ENCODE measurements at regions not wholly inside any gene's neighbourhood (a gene's known extent, or its start where the extent isn't known, plus 50 kb on each side); places are given as distances from the start of the nearest gene placed in this dataset.

- no peak for DNase-seq
Observed at GRCh38 chr18:40387130-40387787, 1567.8 kb upstream of the PIK3C3 start.

GRCh38 chr18:40382197-40382596 lies 1572.8 kb upstream of the PIK3C3 start:
- no peak for DNase-seq

DNA sequence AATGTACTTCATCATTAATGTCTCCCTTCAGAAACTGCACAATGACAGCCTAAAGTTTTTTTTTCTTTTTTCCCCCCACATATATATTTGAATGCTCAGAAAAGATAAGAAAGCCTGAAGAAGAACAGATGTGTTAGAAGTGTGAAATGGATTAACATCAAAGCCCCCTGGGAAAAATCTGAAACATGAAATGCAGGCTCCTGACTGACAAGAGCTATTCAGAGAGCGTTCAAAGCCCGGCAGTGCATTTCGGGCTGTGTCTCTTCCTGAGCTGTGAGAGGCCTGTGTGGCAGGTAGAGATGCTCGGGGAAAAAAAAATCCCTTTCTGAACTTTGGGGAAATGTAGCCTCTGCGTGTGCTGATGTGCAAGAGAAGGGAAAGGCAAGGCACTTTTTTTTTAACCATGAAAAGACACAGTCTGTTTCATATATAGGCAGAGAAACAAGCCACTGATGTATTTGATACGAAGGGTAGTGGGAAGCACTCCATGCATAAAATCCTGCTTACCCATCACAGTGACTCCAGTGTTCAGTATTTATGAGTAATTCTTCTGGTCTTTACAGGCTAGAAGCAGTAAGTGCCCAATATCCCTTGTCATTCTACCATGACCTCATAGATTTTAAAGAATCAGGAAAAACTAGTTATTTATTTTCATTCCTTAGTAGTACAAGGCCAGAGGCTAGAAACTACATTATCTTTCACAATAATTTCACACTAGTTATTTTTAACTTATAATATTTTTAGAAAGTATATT lies 1574.2 kb upstream of the PIK3C3 start:
- DNase-seq, result no peak

DNA sequence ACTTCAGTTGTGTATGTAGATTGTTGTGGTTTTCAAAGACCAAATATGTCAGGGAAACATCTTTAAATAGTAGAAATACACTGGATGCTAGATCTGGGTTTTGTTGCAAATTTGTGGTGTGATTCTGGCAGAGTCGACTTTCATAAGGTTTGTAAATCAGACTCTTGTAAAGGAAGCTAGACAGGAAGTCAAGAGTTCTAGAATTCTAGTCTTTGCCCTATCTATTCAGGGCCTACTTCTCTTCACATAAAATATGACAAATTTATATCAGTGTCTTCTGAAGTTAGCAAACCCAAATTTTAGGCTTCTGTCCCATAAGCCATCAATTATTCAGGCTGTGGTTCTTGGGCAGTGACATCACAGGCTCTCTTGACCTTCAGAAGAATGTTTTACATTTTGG lies 1579.2 kb upstream of the PIK3C3 start:
- DNase-seq, result no peak

DNA sequence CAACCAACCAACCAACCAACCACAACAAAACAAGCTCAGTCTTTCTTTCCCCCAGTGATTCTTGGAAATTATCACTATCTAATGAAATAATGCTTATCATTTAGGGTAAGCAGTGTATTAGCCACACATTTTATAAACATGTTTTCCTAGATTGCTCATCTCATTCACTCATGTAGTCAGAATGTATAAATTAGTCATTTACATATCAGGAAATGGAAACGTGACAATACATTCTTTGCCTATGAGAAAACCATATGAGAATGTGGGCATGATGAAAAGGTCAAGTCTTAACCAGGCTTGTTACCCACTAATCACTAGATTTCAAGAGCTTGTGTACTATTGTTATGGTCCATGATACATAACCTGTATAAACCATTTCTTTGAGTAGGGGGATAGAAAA lies 1583.4 kb upstream of the PIK3C3 start:
- DNase-seq, result no peak

- no peak for DNase-seq
Observed at GRCh38 chr18:40367576-40367975, 1587.5 kb upstream of the PIK3C3 start.

- DNase-seq, result no peak
Observed at GRCh38 chr18:40366521-40366920, 1588.5 kb upstream of the PIK3C3 start.

DNA sequence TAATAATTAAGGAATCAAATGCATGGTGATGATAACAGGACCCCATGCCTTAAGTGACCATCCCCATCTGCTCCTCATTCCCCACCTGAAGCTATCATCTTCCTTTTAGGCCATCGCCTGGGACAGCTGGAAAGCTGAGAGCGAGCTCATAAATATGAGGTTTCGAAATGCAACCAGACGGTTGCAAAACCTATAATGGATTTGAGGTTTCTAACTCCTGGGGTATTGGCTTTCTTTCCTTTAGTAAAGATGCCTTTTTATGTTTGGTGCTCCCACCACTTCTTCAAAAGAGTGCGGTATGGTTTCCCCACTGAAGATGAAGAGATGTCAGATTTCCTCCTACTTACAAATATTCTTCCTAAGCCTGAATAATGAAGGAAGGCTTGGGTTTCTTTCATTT lies 1589.5 kb upstream of the PIK3C3 start:
- DNase-seq, result no peak

- DNase-seq, result no peak
Observed at GRCh38 chr18:40360558-40360957, 1594.5 kb upstream of the PIK3C3 start.

- DNase-seq, result no peak
Observed at GRCh38 chr18:40357536-40357935, 1597.5 kb upstream of the PIK3C3 start.

- no peak for DNase-seq
Observed at GRCh38 chr18:40356168-40356567, 1598.9 kb upstream of the PIK3C3 start.

DNA sequence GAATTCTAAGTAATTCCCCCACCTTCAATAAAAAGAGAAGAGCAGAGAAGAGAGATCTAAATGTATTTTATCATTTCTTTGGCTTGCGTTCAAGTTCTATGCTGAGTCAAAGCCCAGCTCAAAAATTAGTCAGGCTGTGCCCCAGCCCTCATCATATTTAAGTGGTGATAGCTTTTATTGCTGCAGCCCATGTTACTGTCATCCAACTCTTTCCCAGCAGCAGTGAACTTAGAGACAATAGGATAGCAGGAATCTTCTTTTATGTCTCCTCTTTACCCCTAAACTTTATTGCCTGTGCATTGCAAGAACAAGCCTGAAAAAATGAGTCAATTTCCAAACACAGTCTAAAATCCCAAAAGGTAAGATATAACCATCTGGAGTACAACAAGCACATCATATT lies 1599.3 kb upstream of the PIK3C3 start:
- DNase-seq, result no peak

GRCh38 chr18:40348196-40348595 lies 1606.8 kb upstream of the PIK3C3 start:
- DNase-seq, result no peak

DNA sequence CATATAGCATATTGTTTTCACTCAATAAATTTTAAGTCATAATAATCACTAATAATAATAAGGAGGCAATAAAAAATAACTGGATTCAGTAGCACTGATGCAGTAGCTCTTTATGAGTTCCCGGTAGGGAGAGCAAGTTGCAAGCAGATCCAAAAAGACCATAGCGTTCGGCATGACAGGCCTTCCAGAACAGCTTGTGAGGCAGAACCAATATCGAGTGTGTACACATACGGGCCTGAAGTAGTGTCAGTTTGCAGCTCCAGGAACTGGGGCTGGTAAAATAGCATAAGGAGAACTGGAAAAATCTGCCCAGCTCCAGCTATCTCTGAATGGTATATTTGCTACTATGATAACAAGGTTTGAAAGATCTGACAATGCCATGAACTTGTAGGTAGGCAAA lies 1607.8 kb upstream of the PIK3C3 start:
- no peak for DNase-seq

- DNase-seq, result no peak
Observed at GRCh38 chr18:40346146-40346545, 1608.9 kb upstream of the PIK3C3 start.

- no peak for DNase-seq
Observed at GRCh38 chr18:40341701-40342100, 1613.3 kb upstream of the PIK3C3 start.

- DNase-seq, result no peak
Observed at GRCh38 chr18:40338284-40338683, 1616.8 kb upstream of the PIK3C3 start.

DNA sequence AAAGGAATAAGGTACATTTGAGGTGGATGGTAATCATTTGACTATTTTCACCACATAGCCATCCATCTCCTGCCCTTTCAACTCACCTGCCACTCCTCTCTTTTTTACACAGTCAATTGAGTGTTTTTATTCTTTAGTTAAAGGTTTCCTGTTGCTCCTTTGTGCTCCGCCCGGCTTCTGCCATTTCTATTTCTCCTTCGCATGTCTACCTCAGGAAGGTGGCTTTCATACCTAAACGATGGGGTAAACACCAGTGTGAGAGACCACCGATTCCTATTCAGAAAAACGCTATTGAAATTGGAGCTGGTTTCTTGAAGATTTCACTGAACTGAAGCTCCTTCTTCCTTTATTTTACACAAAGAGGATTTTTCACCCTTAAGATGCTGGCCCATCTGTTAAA lies 1628.0 kb upstream of the PIK3C3 start:
- DNase-seq, result no peak

GRCh38 chr18:40325988-40326387 lies 1629.0 kb upstream of the PIK3C3 start:
- DNase-seq, result no peak

DNA sequence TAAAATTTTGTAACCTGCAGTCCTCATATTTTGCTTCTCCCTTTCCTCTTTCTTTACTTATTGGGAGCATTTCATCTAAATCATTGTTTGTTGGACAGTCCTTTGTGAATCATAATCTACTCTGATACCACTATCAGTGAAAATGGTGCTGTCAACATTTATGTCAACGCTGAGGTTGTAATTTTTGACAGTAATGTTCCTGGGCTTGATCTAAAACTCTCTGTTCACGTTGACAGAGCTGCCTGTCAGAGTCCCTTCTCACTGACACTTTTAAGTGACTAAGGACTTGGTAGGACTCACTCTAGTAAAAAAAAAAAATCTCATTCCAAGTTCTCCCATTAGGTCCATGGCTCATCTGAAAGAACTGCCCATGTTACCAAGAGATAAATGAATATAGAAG lies 1640.8 kb upstream of the PIK3C3 start:
- no peak for DNase-seq

DNA sequence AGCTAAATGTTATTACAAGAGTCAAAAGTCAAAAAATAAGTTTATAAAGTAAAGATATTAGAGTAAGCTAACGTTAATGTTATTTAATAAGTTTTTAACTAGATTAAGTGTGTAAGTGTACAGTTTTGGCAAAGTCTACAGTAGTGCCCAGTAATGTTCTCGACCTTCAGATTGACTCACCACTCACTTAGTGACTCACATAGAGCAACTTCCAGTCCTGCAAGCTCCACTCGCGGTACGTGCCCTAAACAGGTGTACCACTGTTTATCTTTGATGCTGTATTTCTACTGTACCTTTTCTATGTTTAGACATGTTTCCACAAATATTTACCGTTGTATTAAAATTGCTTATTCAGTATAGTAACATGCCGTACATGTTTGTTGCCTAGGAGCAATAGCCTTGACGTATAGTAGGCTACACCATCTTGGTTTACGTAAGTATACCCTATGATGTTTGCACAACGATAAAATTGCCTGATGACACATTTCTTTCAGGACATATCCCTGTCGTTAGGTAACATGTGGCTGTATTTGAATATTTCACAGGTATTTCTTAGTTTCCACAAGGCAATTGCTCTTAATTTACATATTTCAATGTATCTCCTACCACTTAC lies 1641.9 kb upstream of the PIK3C3 start:
- no peak for DNase-seq

- DNase-seq, result no peak
Observed at GRCh38 chr18:40307627-40308026, 1647.4 kb upstream of the PIK3C3 start.
